GM19043 (cell line): ENCODE measurements at regions not wholly inside any gene's neighbourhood (a gene's known extent, or its start where the extent isn't known, plus 50 kb on each side); places are given as distances from the start of the nearest gene placed in this dataset.

Experiments
- ATAC-seq: cut with Tn5 transposase; IDR thresholded peaks from one replicate; pipeline ENCODE4 v1.9.1; 2021; ENCODE audit warnings: low read depth; ENCODE audit not compliant: unreplicated experiment

DNA sequence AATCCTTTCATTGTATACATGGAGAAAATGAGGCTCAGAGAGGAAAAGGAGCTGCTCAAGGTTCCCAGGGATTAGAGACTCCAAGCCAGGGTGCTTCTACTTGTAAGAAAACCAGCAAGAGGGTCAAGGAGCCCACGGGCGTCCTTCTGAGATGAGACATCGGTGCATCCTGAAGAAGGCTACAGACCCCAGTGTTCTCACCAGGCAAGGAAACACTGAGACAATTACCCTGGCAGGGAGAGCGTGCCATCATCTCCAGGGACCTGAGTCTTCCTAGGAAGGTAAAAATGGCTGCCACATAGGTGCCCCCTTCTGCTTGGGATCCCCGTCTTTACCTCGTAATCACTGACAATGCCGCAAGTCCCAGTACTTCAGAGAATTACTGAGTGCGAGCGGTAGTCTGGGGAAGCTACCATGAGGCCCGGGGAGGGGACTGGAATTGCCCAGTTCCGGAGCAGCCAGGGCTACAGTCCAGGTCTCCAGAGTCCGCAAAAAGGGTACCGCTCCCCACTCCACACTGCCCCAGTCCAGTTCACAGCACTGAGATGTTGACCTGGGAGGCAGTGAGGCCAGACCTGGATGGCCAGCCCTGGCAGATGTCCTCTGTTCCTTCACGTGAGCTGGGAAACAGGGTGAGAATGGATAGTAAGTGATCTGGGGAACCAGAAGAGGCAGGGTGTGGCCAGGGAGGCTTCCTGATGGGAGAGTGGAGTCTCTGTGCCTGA is 164.7 kb upstream of the SMAD3 start:
- no peak for ATAC-seq

DNA sequence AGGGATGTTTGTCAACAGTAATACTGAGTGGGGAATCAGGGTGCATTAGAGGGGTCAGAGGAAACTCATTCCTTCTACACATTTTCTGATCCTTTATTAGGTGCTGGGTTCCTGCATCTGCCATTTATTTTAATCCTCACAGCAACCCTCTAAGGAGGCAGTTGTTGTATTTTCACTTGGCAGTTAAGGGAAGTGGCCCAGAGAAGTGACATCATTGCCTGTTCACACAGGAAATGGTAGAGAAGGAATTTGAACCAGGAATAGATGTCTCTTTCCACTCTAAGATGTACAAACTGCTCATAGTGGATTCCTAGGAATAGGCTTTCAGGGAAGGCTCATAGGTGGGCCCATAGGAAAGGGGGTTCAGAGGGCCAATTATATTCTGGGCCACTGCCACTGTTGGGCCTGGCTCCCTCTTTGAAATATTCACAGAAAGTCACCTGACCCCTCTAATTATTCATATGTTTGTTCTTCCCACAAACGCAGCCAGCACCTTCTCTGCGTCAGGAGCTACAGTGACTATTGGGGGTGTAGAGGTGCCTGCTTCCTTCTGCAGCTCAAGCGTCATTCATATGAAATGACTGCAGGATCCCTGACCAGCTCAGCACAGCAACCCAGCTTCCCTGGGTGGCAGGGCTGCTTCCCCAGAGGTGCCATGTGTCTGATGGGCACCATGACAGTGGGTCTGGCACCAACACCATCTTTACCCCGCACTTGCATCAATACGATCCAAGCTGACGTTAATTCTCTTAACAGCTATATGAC is 163.9 kb upstream of the SMAD3 start:
- no peak for ATAC-seq

DNA sequence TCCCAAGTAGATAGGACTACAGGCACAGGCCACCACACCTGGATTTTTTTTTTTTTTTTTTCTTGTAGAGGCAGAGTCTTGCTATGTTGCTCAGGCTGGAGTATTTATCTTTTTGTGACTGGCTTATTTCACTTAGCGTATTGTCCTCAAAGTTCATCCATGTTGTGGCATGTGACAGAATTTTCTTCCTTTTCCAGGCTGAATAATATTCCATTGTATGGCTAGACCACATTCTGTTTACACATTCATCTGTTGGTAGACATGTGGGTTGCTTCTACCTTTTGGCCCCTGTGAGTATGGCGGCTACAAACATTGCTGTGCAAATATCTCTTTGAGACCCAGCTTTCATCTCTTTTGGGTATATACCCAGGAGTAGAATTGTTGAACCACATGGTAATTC is 160.2 kb upstream of the SMAD3 start:
- no peak for ATAC-seq

- no peak for ATAC-seq
Measured at GRCh38 chr15:66905954-66906353, 159.4 kb upstream of the SMAD3 start.

- no peak for ATAC-seq
Measured at GRCh38 chr15:66906668-66907614, 158.5 kb upstream of the SMAD3 start.

DNA sequence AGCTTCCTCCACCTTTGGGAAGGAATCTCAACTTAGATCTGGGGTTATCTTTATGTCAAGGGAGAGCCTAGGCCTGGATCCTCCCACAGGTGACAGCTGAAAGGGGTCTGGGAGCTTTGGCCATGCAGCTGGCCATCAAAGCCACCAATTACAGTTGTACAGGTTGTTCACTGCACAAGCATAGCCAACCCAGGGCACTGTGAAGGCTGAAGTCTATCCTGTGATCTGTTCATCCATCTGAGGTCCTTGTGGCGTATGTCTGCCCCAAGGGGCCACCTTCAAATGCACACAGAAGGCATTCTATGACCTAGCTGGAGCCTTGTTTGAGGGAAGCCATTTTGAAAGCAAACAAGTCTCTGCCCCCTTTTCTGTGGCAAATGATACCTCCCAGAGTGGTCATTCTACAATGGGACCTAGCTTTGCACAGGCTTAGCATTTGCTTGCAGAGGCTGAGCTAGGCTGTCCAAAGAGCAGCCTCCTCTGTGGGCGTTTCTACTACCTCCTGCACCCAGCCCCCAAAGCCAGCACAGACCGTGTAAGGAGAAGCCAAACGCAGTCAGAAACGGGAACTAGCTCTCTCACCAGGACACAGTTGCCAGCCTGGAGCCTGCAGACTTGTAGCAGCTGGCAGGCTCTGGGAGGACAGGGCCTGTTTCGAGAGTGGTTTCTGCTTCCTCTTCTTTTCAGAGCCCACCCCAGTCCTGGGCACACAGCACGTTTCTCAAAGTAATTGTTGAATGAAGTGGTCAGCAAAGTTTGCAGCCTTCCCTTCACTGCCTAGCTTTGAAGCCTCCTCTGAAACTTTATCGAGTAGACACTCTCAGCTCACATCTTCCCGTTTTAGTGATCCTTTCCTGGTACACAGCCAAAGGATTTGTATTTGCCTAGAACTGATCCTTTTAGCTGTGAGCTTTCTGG is 157.3 kb upstream of the SMAD3 start:
- ATAC-seq, result no peak

- ATAC-seq, result no peak
Measured at GRCh38 chr15:66908744-66909095, 156.7 kb upstream of the SMAD3 start.

GRCh38 chr15:66909381-66909890 is 156.0 kb upstream of the SMAD3 start:
- no peak for ATAC-seq

- no peak for ATAC-seq
Measured at GRCh38 chr15:66911131-66911700, 154.2 kb upstream of the SMAD3 start.

DNA sequence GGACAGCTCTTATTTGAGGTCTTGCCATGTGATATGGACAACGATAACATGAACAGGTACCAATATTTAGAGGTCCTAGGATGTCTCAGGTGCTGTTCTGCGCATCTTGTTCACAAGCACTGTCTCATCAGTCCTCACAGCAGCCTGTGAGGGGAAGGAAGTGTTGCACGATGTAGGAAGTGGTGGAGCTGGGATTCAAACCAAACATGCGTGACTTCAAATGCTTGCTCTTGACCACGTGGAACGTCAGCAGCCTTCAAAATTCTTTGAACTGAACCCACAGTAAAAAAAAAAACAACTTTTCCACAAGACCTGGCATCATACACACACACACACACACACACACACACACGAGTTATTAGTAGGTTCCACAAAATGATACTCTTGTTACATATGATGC is 153.4 kb upstream of the SMAD3 start:
- no peak for ATAC-seq

DNA sequence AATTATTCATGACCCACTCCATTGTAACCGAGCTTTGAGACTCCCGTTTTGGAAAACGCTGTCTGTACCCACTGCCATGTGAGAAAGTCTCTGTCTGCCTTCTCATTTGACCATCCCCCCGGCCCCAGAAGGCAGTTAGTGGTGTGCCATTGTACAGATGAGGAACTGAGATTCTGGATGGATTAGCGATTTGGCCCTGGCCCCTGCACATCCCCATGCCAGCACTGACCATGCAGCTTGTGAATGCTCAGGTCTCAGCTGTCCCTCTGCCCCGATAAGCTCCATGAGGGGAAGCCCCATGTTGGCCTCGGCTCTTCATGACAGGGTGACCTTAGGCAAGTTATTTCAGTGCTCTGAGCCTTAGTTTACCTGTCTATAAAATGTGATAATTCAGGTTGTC is 153.0 kb upstream of the SMAD3 start:
- no peak for ATAC-seq

DNA sequence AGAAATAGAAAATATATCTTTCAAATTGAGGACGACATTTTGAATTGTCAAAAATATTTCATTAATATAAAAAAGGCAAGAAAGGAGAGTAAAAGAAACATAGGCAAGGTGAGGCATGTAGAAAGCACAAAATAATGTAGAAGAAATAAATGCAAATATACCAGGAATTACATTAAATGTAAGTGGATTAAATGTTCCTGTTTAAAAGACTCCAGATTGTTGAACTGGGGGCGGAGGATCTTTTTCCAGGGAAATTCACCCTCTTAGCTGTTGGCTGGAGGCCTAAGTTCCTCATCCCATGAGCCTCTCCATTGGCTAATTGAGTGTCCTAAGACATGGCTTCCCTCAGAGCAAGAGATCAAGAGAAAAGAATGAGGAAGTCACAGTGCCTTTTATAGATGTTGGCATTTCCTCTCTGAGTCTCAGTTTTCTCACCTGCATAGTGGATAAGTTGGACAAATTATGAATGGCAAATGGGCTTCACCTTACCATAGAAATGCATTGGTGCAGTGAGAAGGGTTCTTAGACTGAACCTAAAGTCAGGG is 147.4 kb upstream of the SMAD3 start:
- no peak for ATAC-seq

DNA sequence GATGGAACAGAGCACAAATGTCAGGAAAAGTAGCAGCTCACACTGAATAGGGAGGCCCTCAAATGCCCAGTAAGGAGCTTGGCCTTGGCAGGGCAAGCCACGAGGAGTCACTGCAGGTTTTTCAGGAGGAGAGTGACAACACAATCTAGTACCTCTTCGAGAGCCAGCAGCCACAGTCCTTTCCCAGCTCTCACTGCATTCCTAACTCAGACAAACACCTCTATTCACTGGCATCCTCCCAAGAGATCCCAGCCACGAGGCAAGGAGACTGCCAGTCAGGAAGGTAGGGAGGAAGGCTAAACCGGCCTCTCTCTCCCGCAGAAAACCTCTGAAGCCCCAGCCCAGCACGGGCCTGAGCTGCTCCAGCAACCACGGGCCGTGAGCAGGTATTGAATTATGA is 146.0 kb upstream of the SMAD3 start:
- no peak for ATAC-seq

- ATAC-seq, result no peak
Measured at GRCh38 chr15:66921319-66921915, 144.0 kb upstream of the SMAD3 start.

GRCh38 chr15:66922608-66923007 is 142.8 kb upstream of the SMAD3 start:
- no peak for ATAC-seq

DNA sequence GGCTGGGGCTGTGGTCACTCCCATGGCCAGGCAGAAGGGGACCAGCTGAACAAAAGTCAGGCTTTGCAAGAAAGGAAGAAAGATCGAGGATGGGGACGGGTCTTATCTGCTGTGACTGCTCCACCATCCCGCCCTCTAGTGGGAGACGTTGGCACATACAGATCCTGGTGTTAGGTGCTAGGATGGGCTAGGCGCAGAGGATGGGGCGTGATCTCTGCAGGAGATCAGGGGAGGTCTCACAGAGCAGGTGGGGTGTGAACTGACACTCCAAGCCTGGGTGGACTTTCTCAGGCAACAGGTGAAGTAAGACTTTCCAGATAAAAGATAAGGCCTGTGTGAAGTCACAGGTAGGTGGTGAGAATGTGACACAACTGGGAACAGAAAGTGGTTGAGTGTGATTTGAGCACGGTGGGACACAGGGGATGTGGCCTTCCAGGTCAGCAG is 141.9 kb upstream of the SMAD3 start:
- no peak for ATAC-seq

GRCh38 chr15:66924889-66925288 is 140.5 kb upstream of the SMAD3 start:
- no peak for ATAC-seq

DNA sequence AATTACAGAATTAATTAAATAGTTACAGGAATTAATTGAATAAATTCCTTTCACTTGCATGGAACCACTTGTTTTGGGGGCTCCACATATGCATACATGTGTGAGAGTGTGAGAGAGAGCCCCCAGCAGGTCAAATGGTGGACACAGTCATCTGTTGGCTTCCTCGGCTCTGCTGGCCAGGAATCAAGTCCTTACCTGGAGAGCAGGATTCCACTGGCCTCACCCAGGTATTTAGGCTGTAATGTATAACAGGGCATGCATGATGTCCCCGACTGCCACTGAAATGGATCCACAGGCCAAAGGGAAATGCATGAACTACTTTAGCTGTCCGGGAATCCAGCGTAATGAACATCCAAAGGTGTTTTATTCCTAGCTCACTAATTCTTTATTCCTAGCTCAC is 139.7 kb upstream of the SMAD3 start:
- ATAC-seq, result no peak
